ENCODE measurements at regions not wholly inside any gene's neighbourhood (a gene's known extent, or its start where the extent isn't known, plus 50 kb on each side); places are given as distances from the start of the nearest gene placed in this dataset.
"Not testable (repeated sequence)": the region's sequence is repeated elsewhere in the genome, so short reads cannot be mapped to it uniquely, and the experiment has no call there.

DNA sequence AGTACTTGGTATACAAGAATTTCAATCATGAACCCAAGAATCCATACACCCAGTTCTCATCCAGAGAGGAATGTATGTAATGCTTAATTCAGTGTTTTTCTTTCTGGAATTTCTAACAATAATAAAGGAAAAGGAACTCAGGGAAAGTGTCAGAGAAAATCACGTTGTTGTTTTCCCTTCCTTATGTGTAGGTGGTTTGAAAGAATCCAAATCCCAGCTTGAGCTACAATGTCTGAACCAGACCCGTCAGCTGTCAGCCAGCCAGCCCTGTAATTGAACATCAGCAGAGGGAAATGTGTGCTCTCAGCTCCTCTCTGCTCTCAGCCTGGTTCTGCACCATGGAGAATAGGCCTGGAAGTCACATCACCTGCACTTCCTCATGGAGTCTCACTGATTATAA lies 126.5 kb downstream of the TMEM30B start:
- no peak for DNase-seq

DNA sequence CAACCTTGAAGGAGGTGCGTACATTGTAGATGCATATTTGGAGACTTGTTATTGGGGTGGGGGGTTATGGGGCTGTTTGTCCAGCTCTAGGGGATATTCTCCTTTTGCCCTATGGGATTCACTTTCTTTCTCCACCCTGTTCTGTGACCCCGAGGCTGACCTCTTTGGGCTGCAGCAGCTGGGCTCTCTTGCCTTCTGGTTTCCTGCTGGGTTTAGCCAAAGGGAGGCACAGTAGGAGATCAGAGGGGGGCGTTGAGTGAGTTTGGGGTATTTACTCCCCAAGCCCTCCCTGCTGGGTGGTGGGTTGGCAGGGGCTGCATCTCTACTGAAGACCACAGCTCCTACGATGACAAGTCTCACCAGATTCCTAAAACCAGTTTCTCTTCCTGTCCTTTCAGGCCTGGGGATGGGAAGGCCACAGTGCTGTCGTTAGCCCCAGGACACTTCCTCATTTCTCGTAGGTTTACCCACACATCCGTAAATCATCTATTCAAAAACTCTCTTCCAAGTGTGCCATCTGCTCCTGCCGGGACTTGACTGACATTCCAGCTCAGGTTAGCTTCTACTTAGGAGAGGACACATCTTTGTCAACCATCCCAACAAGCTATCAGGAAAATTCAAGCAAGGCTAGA lies 127.1 kb downstream of the TMEM30B start:
- DNase-seq, result no peak

DNA sequence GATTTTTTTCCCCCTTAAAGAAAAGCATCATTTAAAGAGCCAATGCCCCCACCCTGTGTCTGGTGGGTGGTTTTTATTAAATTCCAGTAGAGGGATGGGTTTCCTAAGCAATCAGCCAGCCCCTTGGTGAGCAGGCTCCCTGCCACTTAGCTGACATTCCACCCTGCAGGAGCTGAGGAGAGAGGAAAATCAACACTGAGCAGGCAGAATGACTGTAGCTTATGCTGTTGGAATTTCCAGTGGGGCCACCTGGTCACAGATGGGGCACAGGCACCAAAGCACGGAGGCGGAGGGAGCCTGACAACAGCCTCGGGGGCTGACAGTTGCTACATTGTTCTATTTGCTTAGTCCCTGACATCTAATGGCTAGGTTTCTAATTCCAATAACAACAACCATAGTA lies 127.7 kb downstream of the TMEM30B start:
- no peak for DNase-seq

DNA sequence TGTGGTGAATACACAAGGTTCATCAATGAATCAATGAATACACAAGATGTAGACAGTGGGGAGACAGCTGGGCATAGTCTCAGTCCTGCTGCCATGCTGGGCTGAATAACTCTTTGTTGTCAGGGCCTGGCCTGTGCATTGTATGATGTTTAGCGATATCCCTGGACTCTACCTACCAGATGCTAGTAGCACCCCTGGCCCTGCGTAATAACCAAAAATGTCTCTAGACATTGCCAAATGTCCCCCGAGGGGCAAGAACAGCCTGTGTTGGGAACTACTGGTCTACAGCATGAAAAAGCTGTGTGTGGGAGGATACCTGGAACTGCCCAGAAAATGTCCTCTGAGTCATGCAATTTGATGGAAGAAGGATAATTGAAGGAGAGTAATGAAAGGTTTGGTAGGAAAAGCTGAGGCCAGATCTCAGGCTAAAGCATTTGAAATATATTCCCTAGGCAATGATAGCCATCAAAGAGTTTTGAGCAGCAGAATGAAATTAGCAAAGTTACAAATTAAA lies 128.2 kb downstream of the TMEM30B start:
- no peak for DNase-seq

DNA sequence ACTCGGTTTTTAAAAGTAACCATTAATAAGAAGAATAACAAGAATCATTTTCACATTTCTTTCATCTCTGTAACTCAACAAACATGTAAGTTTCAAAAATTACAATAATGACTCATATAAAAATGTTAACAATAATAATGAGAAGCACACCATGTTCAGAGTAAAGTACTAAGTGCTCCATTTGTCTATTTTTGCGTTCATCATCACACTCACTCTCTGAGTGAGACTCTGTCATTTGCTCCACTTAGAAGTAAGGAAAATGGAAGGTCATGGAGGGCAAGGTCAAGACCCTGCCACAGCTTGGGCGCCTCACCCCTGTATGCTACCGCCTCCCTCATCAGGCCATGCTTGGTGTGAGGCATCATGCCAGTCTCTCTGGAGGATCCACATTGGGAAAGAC lies 129.9 kb downstream of the TMEM30B start:
- no peak for DNase-seq

DNA sequence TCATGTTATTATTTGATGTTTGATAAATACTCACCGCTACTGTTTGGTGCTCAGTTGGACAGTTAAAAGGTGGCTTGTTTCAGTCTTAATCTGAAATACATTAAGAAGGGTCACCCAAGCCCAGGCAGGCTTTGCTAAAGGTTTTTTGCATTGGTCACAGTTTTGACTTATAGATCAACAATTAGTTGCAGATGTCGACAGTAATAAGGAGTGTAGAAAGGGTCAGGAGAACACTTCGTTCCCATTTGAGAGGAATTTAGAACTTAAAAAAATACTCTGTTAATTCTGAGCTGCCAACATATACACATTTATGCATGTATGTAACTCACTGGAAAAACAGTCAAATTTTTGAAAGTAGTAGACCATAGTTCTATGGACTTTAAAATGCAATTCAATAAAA lies 130.3 kb downstream of the TMEM30B start:
- DNase-seq, result no peak

DNA sequence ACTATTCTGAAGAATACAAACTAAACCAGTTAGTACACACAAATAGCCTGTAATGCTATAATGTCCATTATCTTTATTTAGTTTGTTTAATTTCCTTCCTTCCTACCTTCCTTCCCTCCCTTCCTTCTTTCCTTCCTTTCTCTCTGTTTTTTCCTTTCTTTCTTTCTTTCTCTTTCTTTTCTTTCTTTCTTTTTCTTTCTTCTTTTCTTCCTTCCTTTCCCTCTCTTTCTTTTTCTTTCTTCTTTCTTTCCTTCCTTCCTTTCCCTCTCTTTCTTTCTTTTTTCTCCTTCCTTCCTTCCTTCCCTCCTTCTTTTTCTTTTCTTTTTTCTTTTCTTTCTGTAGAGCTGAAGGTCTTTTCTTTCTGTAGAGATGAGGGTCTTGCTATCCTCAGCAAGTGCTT lies 131.2 kb downstream of the TMEM30B start:
- DNase-seq, result no peak

DNA sequence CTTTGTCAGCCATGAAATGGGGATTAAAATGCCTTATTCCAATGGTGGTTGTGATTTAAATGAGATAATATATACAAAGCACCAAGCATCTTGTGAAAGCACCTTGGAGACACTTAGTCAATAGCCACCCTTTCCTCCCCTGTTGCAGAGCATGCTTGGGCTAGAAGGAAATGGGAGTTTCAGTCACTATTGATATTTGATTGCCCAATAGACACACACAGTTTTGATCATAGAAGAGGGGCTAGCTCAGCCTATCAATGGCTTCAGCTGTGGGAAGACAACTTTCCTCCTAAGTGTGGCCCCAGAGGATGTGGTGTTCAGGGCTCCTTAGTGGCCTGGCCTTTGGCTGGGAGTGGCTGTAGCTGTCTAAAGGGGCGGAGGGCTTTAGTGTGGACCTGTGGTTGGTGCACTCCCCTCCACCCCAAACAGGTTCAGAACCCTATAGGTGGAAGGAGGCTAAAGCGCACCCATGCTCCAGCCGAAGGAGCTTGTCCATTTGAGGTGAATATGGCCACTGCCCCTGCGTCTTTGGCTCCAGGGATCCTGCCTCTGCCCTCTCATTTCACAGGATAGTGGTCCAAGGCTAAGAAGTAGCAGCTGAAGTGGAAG lies 132.3 kb downstream of the TMEM30B start:
- no peak for DNase-seq

DNA sequence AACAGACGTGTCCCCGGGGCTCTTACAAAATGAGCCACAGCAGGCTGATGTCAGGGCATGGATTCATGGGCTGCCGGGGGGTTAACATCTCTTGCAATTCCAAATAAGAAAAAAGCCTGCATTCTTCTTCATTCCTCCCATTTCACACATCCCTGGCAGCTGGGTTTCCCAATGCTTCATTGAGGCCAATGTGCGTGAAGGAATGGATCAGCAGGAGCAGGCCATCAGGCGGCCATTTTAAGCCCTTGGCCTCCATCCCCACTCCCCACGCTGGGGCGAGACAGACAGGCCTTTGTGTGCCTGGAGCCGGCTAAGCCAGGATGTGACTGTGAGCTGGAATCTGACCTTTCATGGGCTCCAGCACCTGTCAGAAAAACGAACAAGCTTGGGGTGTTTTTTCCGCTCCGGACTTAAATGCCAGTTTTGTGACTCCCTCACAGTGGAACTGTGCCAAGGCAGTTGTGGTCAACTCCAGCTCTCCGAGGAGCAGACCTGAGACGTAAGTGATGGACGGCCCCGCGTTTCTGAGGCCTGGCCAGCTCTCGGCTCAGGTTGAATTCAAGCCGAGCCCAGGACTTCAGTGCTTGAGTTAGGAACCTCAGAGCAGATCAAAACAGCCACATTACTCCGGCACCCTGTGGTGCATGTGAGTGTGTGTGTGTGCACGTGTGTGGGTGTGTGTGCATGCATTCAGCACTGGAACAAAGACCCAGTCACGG lies 133.1 kb downstream of the TMEM30B start:
- no peak for DNase-seq

DNA sequence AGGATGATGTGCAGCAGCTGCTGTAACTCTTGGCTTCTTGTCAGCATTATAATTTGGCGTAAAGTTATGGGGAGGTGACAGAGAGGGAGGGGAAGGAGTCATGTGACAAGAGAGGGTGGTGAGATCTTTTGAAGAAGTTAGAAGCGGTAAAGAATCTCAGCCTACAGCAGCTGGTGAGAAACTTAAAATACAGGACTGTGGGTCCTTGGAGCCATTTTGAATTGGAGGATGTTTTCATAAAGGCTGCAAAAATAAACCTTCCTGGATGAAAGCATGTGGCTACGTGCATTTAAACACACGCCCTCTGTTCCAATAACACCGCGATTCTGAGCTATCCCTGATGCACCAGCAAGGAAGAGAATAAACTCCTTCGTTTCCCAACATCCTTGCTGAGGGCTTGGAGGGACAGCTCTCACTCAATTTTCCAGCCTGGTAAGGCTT lies 133.7 kb downstream of the TMEM30B start:
- no peak for DNase-seq

DNA sequence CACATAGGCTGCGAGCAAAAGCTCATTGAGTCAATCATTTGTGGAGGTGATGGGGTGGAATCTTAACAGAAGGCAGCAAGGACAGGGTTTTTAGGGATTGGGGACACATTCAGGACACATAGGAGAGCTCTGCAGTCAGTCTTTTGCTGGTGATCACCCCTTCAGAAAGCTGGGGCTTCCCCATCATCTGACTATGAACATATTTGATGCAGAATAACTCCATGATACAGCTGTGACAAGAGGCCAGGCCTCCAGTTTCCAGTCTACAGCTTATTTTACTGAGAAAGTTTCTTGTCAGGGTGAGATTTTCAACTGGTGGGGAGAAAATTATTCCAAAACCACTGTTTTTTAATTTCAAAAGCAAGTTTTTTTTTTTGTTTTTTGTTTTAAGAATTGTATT lies 134.2 kb downstream of the TMEM30B start:
- DNase-seq, result no peak

DNA sequence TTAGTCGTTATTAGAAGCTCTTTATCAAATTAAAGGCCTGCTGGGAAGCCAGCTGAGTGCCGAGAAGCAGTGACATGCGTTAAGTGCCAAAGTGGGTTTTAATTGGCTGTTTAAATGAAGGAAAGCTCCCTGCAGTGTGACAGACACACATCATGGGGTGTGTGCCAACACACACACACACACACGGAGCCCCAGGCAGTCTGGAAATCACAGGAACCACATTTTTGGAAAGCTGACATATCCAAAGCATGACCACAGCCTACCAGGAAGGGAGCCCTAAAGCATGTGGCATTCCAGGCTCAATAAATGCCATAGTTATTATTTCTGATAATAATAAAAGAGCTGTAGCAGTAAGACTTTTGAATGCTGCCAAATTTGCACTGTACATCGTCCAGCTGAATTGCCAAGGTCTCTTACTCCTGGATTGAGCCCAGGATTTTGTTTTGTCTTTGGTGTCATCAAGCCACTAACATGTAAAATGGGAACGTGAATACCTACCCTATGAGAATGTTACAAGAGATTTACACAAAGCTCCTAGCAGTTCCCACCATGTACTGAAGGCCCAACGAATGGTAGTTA lies 135.1 kb downstream of the TMEM30B start:
- DNase-seq, result no peak

DNA sequence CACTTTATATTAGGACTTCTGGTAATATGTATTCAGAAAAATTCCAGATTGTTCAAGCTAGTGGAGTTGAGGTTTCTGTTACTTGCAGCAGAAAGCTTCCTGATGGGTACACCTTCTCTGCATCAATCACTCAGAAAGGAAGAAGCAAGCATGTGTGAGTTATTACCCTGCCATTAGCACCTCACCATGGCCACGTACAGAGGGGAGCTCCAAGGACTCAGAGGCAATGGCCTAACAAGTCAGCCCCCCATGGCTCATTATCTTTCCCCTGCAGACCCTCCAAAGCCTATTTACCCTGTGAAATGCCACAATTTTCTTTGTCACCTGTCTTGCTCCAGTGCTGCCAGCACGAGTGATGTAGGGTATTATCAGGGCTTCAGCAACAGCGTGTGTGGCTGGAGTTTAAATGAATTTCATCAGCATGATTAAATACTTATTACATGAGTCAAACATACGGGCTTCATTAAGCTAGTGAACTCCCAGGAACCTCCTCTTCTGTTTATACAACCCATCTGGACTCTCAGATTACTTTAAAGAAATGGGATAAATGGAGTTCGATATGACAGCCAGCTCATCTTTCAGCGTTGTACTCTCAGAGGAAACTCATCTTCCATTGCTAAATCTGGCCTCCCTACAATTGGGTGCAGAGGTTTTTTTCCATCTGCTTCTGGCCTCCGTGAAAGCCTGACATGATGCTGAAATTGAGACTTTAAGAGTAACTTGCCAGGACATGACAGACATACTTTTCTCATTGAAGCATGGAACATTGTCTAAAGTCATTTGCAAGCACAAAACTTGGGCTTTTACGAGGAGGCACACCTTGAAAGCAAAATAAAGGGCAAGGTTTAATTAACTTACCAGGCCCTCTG lies 135.9 kb downstream of the TMEM30B start:
- DNase-seq, result no peak

DNA sequence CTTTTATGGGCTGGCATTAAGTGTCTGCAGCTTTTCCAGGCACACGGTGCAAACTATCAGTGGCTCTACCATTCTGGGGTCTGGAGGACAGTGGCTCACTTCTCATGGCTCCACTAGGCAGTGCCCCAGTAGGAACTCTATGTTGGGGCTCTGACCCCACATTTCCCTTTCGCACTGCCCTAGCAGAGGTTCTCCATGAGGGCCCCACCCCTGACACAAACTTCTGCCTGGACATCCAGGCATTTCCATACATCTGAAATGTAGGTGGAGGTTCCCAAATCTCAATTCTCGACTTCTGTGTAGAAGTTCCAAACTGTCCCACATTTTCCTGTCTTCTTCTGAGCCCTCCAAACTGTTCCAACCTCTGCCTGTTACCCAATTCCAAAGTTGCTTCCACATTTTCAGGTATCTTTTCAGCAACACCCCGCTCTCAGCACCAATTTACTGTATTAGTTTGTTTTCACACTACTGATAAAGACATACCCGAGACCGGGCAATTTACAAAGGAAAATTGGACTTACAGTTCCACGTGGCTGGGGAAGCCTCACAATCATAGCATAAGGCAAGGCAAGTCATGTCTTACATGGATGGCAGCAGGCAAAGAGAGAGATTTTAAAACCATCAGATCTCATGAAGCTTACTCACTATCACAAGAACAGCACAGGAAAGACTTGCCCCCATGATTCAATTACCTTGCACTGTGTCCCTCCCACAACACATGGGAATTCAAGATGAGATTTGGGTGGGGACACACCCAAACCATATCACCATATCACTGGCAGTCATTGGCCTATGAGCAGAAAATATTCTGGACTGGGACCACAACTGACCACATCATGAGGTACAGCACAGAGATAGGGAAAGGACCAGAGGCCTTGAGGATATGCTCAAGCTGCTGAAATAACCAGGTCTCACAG lies 136.8 kb downstream of the TMEM30B start:
- not testable (repeated sequence) for DNase-seq

DNA sequence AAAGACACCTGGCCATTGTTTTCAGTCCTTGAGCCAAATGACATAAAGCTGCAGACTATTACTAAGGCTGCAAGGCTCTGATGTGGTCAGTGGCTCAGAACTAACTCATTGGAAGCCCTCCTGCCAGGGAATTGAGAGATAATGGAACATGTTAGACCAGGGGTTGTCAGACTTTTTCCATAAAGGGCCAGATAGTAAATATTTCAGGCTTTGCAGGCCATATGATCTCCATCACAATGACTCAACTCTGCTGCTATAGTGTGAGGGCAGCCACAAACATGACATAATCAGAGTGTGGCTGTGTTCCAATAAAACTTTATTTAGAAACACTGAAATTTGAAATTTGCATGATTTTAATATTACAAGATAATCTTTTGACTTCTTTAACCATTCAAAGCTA lies 140.3 kb downstream of the TMEM30B start:
- DNase-seq, result no peak

DNA sequence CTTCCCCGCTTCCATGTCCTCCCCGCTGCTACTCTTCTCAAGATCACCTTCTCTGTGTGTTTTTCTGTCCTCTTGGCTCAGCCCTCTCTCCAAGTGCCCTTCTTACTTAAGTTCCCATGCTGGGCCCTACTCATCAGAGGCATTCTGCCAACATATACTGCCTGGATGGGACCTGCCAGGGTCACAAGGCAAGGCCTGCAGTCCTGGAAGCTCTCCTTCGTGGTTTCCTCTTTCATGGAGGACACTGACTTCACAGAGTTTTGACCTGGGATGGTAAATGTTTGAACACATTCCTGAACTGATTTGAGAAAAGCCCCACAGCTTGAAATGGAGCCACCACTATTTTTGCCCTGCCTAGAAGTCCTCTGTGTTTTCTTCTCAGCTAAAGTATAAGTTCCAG lies 140.9 kb downstream of the TMEM30B start:
- no peak for DNase-seq

DNA sequence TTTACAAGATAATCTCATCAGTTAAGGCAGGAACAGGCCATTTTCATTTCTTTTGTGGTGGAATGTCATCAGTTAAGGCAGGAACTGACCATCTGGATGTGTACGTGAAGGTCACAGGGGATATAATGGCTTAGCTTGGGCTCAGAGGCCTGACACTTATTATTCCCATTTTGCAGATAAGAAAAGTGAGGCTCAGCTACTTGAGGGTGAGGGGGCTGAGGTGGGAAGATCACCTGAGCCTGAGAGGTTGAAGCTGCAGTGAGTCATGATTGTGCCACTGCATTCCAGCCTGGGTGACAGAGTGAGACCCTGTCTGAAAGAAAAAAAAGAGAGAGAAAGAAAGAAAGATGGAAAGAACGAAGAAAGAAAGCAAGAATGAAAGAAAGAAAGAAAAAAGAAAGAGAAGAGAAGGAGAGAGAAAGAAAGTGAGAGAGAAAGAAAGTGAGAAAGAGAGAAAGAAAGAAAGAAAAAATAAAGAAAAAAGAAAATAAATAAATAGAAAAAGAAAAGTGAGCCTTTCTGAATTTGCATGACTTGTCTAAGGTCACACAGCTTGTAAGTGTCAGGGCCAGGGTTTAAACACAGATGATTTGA lies 142.0 kb downstream of the TMEM30B start:
- no peak for DNase-seq

DNA sequence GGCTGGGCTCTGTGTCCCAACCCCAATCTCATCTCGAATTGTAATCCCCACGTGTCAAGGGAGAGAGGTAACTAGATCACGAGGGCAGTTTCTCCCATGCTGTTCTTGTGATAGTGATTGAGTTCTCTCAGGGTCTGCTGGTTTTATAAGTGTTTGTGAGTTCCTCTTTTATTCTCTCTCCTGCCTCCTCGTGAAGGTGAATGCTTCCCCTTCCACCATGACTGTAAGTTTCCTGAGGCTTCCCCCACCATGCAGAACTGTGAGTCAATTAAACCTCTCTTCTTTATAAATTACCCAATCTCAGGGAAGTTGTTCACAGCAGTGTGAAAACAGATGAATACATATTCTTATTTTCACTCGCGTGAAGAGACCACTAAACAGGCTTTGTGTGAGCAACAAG lies 148.2 kb downstream of the TMEM30B start:
- no peak for DNase-seq

DNA sequence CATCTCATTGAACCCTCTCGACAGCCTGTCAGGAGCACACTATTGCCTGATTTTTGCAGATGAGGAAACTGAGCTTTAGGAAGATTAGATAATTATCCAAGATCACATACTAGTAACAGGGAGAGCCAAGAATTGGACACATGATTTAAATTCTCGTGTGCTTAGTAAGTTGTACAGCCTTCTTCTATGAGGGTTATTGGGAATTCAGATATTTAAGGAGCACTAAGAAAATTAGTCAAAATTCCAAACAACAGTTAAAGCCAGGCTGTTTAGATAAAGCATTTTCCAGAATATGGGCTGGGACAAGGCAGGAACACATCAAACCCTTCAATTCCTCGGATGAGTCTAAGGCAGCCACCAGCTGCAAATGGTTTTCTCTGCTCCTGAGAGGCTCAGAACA lies 148.8 kb downstream of the TMEM30B start:
- no peak for DNase-seq

DNA sequence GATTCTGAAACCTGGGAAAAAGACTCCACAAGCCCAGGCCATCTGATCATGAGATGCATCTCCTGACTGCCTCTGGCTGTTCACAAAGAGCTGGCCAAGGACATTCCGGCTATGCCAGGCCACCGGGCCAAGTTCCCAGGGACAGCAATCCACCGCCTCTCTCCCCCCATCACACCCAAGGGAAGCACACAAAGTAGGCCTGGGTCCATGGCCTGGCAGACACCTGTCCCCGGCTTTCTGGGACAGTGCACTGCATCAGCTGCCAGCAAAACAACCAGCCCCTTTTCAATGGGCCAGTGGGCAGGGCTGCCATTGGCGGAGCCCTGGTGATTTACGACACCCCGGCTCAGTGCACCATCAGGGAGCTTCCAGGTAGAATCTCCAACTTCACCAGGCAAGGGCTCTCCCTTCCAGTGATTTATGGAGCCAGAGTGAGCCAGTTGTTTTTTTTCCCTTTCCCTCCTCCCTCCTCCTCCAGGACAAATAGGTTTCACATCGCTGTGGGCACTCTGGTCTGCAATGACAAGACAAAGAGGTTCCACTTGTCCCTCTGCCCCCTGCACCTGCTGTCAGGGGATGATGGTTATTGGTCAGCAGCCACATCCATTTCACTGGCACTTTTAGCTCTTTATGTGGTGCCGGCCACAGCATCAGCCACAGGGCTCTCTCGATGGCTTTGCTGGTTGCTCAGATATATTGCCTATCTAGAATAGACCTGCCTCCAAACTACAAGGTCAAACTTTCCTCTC lies 149.6 kb downstream of the SLC38A6 start:
- DNase-seq, result no peak
